Ammon's horn (tissue), 1 donor: ENCODE measurements at regions not wholly inside any gene's neighbourhood (a gene's known extent, or its start where the extent isn't known, plus 50 kb on each side); places are given as distances from the start of the nearest gene placed in this dataset.

Experiments used
- DNase-seq: peaks from one replicate; pipeline ENCODE4 v3.0.0-alpha.2; 2016; ENCODE audit warnings: low spot score

GRCh38 chr11:70028147-70028855 lies 49.8 kb upstream of the ANO1 start:
- DNase-seq, result no peak
